GM23338 (cell line): ENCODE measurements at regions not wholly inside any gene's neighbourhood (a gene's known extent, or its start where the extent isn't known, plus 50 kb on each side); places are given as distances from the start of the nearest gene placed in this dataset.

ENCODE experiments used
- ATAC-seq: fragments of 200-7000 bp; cut with Tn5 transposase; 3 replicates; pipeline ENCODE4 v1.9.1; 2020
- DNase-seq: peaks from one replicate; pipeline ENCODE4 v3.0.0-alpha.2; 2015; ENCODE audit warnings: low spot score
- H2AFZ ChIP-seq: fragments of 200-600 bp; sonication (generic); 2 replicates; pipeline ENCODE4 v1.8.0; 2016; ENCODE audit warnings: antibody characterized with exemption, mild to moderate bottlenecking, moderate library complexity
- H3F3A ChIP-seq: fragments of 200-600 bp; sonication (generic); replicated peaks from 2 replicates; pipeline ENCODE4 v1.8.0; 2017; ENCODE audit warnings: antibody characterized with exemption, mixed run types, low read depth
- H3K27ac ChIP-seq: fragments of 200-600 bp; sonication (generic); 2 replicates; pipeline ENCODE4 v1.6.1; 2016; ENCODE audit warnings: low read depth
- H3K27me3 ChIP-seq: fragments of 200-600 bp; sonication (generic); 2 replicates; pipeline ENCODE4 v1.8.0; 2016; ENCODE audit warnings: mild to moderate bottlenecking, mixed run types, moderate library complexity; ENCODE audit not compliant: insufficient read depth
- H3K36me3 ChIP-seq: fragments of 200-600 bp; sonication (generic); 2 replicates; pipeline ENCODE4 v1.8.0; 2016; ENCODE audit warnings: mild to moderate bottlenecking; ENCODE audit not compliant: insufficient read depth
- H3K4me1 ChIP-seq: fragments of 200-600 bp; sonication (generic); 2 replicates; pipeline ENCODE4 v1.8.0; 2016; ENCODE audit warnings: mild to moderate bottlenecking, moderate library complexity; ENCODE audit not compliant: insufficient read depth
- H3K4me2 ChIP-seq: fragments of 200-600 bp; sonication (generic); 2 replicates; pipeline ENCODE4 v1.7.1; 2017; ENCODE audit warnings: mixed run types
- H3K4me3 ChIP-seq: fragments of 200-600 bp; sonication (generic); 2 replicates; pipeline ENCODE4 v1.6.1; 2016; ENCODE audit warnings: mixed run types
- H3K79me2 ChIP-seq: fragments of 200-600 bp; sonication (generic); replicated peaks from 2 replicates; pipeline ENCODE4 v1.8.0; 2017; ENCODE audit warnings: mild to moderate bottlenecking; ENCODE audit not compliant: insufficient read depth
- H3K9me2 ChIP-seq: fragments of 200-600 bp; sonication (generic); 2 replicates; pipeline ENCODE4 v1.8.0; 2017; ENCODE audit not compliant: insufficient read depth
- H4K20me1 ChIP-seq: fragments of 200-600 bp; sonication (generic); replicated peaks from 2 replicates; pipeline ENCODE4 v1.8.0; 2017; ENCODE audit warnings: mild to moderate bottlenecking; ENCODE audit not compliant: insufficient read depth
- H3K27ac Mint-ChIP-seq: 2 replicates; pipeline ENCODE4 v1.8.0; 2020; ENCODE audit warnings: inconsistent platforms, mild to moderate bottlenecking, moderate library complexity, mixed read lengths
- H3K27me3 Mint-ChIP-seq: 3 replicates; pipeline ENCODE4 v1.8.0; 2022; ENCODE audit warnings: low read depth, mild to moderate bottlenecking, moderate library complexity, mixed read lengths, inconsistent platforms; ENCODE audit not compliant: insufficient read depth, poor library complexity
- H3K36me3 Mint-ChIP-seq: 3 replicates; pipeline ENCODE4 v1.8.0; 2021; ENCODE audit warnings: low read depth, mild to moderate bottlenecking, inconsistent platforms, moderate library complexity, mixed read lengths
- H3K4me1 Mint-ChIP-seq: 3 replicates; pipeline ENCODE4 v1.8.0; 2020; ENCODE audit warnings: mild to moderate bottlenecking, inconsistent platforms, mixed read lengths
- H3K4me3 Mint-ChIP-seq: 3 replicates; pipeline ENCODE4 v1.8.0; 2021; ENCODE audit warnings: moderate library complexity, mild to moderate bottlenecking, inconsistent platforms, mixed read lengths
- H3K9me3 Mint-ChIP-seq: 3 replicates; pipeline ENCODE4 v1.8.0; 2020; ENCODE audit warnings: moderate library complexity, mild to moderate bottlenecking, inconsistent platforms, mixed read lengths
- CREB1 ChIP-seq: fragments of 250-450 bp; sonication (Bioruptor Pico); IDR thresholded peaks from 2 replicates; pipeline ENCODE4 v1.5.0; 2020; ENCODE audit warnings: low read depth, mild to moderate bottlenecking, moderate library complexity
- CTCF ChIP-seq, 2 experiments: fragments of 200-600 bp in 1 of 2; sonication (generic) in 1 of 2; conservative IDR thresholded peaks; 2 replicates each; pipeline versions ENCODE4 v1.5.1 to v1.6.1; 2016 to 2017; ENCODE audit warnings: antibody characterized with exemption in 2 of 2, low read depth in 2 of 2, mild to moderate bottlenecking in 2 of 2, moderate library complexity in 1 of 2
- ETS1 ChIP-seq: IDR thresholded peaks from 2 replicates; pipeline ENCODE4 v1.6.1; 2016; ENCODE audit warnings: antibody characterized with exemption
- EZH2 ChIP-seq: fragments of 200-600 bp; sonication (generic); IDR thresholded peaks from one replicate; pipeline ENCODE4 v1.8.0; 2017; ENCODE audit warnings: antibody characterized with exemption, mild to moderate bottlenecking, low read depth; ENCODE audit not compliant: unreplicated experiment
- NANOG ChIP-seq: IDR thresholded peaks from 2 replicates; pipeline ENCODE4 v1.6.1; 2016; ENCODE audit warnings: antibody characterized with exemption, borderline replicate concordance
- POLR2AphosphoS5 ChIP-seq: IDR thresholded peaks from 2 replicates; pipeline ENCODE4 v1.6.1; 2016; ENCODE audit warnings: antibody characterized with exemption, low read depth
- REST ChIP-seq: IDR thresholded peaks from one replicate; pipeline ENCODE4 v1.6.1; 2018; ENCODE audit warnings: antibody characterized with exemption; ENCODE audit not compliant: unreplicated experiment
- STAT1 ChIP-seq: IDR thresholded peaks from one replicate; pipeline ENCODE4 v1.6.1; 2016; ENCODE audit warnings: antibody characterized with exemption; ENCODE audit not compliant: unreplicated experiment
- ZNF114 ChIP-seq: fragments of 250-450 bp; sonication (Bioruptor Pico); IDR thresholded peaks from 2 replicates; pipeline ENCODE4 v1.5.0; 2020; ENCODE audit warnings: mild to moderate bottlenecking, moderate library complexity
- ZNF331 ChIP-seq: fragments of 250-450 bp; sonication (Bioruptor Pico); IDR thresholded peaks from 2 replicates; pipeline ENCODE4 v1.5.0; 2020; ENCODE audit warnings: low read depth, mild to moderate bottlenecking, moderate library complexity
- ZNF462 ChIP-seq: fragments of 250-450 bp; sonication (Bioruptor Pico); IDR thresholded peaks from 2 replicates; pipeline ENCODE4 v1.5.0; 2020; ENCODE audit warnings: mild to moderate bottlenecking, moderate library complexity

- no peak for TF ChIP-seq CTCF (conservative IDR thresholded peaks at IDR 0.05; ENCODE audit: low read depth in 2 of 2)
- TF ChIP-seq POLR2AphosphoS5, result no peak
These were observed 464.7 kb downstream of the ADGRL2 start (continued) for GRCh38 chr1:82265436-82265835.

GRCh38 chr1:82264802-82265201 lies 464.1 kb downstream of the ADGRL2 start:
- H3K4me3 ChIP-seq, result no peak overlapping the region
- H3K36me3 Mint-ChIP-seq, result no peaks in the 10 kb centered on the region
- no peak for TF ChIP-seq ZNF114 (CRISPR knock-in tag)
- TF ChIP-seq STAT1, result no peak
- no peak for TF ChIP-seq REST
- TF ChIP-seq NANOG, result no peak
- TF ChIP-seq CREB1 (CRISPR knock-in tag), result no peak
- TF ChIP-seq EZH2, result no peak
- no peak for TF ChIP-seq ETS1
- TF ChIP-seq CTCF (conservative IDR thresholded peaks at IDR 0.05; ENCODE audit: low read depth in 2 of 2), result no peak
- no peak for TF ChIP-seq ZNF462 (CRISPR knock-in tag)
- no peak for TF ChIP-seq ZNF331 (CRISPR knock-in tag)

More at GRCh38 chr1:82264802-82265201, 464.1 kb downstream of the ADGRL2 start:
- Histone ChIP-seq H3K27me3 (no peaks in the 10 kb centered on the region), H3K36me3 (no peaks in the 10 kb centered on the region), H3K4me2 (no peak overlapping the region), H3K9me2 (no peaks in the 10 kb centered on the region), H3K27ac (no peak overlapping the region), H3F3A (no peaks in the 10 kb centered on the region), H3K4me1 (no peaks in the 10 kb centered on the region), H3K79me2 (no peaks in the 10 kb centered on the region), H4K20me1 (no peaks in the 10 kb centered on the region), H2AFZ (no peak overlapping the region)
- Mint-ChIP-seq H3K27me3 (no peaks in the 10 kb centered on the region), H3K4me1 (peaks cover 2% of the 10 kb centered on the region; the same call in 1 of the 3 replicates), H3K9me3 (no peaks in the 10 kb centered on the region), H3K4me3 (no peak overlapping the region), H3K27ac (no peak overlapping the region)
- ATAC-seq, result no peak
- no peak for DNase-seq
